OCI-LY7 (cell line): ENCODE measurements at regions not wholly inside any gene's neighbourhood (a gene's known extent, or its start where the extent isn't known, plus 50 kb on each side); places are given as distances from the start of the nearest gene placed in this dataset.

Source experiments
- EZH2phosphoT487 ChIP-seq: fragments of 200-600 bp; sonication (generic); IDR thresholded peaks from 2 replicates; pipeline ENCODE4 v1.6.1; 2018; ENCODE audit warnings: low read depth, borderline replicate concordance, mild to moderate bottlenecking, mixed run types, antibody characterized with exemption, low read length, moderate library complexity, mixed read lengths
- TF ChIP-seq, protein P1 (sequence below): fragments of 200-600 bp; sonication (generic); conservative IDR thresholded peaks from 2 replicates; pipeline ENCODE4 v1.5.1; 2014; ENCODE audit warnings: mild to moderate bottlenecking, antibody characterized with exemption, low read length, moderate library complexity, mixed read lengths

DNA sequence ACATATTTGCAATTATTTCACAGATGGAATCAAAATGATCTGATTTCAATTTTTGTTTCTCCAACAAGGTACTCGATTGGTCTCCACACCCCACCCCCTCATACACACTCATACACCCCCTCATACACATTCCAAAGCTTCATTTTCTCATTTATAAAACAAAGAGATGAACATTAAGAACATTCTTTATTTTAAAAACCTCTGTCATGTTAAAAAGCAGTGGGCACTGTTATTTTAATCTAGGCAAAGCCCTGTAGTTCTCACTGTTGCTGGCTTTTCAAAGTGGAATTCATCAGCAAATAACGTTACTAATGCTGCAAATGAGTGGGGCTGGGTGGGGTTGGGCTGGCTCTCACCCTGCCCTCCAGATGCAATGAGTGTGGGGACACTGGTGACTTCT is 289.6 kb upstream of the ASIC2 start:
- TF ChIP-seq, protein P1, sequence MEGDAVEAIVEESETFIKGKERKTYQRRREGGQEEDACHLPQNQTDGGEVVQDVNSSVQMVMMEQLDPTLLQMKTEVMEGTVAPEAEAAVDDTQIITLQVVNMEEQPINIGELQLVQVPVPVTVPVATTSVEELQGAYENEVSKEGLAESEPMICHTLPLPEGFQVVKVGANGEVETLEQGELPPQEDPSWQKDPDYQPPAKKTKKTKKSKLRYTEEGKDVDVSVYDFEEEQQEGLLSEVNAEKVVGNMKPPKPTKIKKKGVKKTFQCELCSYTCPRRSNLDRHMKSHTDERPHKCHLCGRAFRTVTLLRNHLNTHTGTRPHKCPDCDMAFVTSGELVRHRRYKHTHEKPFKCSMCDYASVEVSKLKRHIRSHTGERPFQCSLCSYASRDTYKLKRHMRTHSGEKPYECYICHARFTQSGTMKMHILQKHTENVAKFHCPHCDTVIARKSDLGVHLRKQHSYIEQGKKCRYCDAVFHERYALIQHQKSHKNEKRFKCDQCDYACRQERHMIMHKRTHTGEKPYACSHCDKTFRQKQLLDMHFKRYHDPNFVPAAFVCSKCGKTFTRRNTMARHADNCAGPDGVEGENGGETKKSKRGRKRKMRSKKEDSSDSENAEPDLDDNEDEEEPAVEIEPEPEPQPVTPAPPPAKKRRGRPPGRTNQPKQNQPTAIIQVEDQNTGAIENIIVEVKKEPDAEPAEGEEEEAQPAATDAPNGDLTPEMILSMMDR: no peak
- TF ChIP-seq EZH2phosphoT487: no peak
